HG02973 (cell line): ENCODE measurements at regions not wholly inside any gene's neighbourhood (a gene's known extent, or its start where the extent isn't known, plus 50 kb on each side); places are given as distances from the start of the nearest gene placed in this dataset.
"Not testable (repeated sequence)": the region's sequence is repeated elsewhere in the genome, so short reads cannot be mapped to it uniquely, and the experiment has no call there.

Source experiments
- ATAC-seq: cut with Tn5 transposase; IDR thresholded peaks from one replicate; pipeline ENCODE4 v1.9.1; 2021; ENCODE audit warnings: moderate library complexity; ENCODE audit not compliant: unreplicated experiment

GRCh38 chr17:65320820-65321219 lies 183.7 kb downstream of the RGS9 start:
- no peak for ATAC-seq

GRCh38 chr17:65314212-65314611 lies 177.0 kb downstream of the RGS9 start:
- ATAC-seq = no peak

DNA sequence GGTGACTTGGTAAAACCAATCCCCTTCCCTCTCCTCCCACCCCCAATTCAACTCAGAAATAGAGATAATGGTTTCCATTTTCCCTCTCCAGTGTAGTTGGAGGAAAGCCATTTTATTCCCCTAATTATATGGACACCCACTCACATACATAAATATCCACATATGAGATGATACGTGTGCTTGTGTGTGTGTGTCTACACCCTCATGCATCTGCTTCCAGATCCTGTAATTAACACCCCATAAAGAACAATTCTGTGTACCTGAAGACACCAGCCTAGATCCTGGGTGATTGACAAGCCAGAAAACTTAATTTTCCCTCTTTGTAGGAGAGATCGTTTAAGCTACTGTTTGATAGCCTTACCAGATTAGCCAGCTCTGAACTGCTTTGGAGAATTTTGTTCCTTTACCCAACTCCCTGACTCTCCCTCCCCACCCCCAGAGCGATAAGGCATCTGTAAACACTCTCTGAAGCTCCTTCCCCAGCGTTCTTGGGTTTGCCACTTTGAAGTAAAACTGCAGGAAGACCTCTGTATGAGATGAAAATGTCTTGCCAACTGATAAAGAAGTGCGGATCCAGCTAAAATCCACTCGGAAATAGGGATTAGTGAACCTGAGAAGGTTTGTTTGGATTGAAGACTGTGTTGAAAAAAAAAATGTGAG lies 175.7 kb downstream of the RGS9 start:
- ATAC-seq = no peak

GRCh38 chr17:65311261-65311660 lies 174.1 kb downstream of the RGS9 start:
- no peak for ATAC-seq

DNA sequence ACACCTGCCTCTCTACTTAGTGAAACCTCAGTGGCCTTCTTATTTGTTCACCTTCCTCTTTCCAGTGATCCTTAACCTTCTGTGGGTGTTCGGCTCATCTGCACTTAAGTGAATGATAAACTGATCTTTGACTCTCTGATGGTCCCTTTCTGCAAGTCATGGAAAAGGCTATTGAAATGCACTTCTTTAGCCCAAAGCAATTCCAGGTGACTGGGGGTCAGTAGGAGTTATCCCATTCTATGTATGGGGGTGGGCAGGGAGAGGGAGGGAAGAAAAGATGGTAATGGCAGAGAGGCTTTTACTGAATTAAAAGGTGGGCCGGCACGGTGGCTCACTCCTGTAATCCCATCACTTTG lies 170.8 kb downstream of the RGS9 start:
- ATAC-seq = no peak

DNA sequence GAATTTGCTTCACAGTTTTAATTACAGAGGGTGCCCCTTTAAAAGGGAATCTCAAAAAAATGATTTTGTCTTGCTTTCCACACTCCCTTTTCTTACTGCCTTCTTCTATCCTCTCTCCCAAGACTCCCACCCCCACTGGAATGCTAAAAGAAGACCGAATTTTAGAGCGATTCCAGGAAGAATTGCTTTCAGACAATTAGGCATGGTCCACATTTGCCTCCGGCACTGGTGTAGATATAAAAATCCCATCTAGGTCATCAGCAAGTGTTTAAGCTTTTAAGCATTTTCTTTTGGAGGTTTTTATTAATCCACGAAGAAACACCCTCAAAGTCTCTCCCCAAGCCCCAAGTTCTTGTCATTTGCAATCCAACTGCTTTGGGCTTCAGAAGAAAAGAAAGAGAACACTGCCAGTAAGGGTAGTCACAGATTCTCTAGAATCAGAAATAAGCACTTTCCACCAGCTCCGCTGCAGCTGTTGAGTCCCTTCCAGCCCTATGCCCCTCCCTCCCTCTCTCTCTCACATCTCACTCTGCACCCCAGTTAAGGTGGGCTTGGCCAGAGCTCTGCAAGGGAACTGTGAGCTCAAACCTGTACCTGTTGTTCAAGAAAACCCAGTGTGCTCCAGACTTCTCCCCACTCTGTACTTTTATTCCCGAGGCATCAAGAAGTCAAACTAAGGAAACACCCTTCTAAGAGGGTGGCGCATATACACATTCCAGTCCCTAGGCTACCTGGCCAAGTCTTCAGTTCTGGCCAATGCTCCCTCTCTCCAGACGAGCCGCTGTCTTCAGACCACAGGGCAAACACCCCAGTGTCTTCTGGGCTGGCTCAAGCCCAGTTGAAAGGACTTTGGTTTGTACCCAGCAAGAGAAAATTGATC lies 170.2 kb downstream of the RGS9 start:
- no peak for ATAC-seq

- no peak for ATAC-seq
These were observed 168.6 kb downstream of the RGS9 start for GRCh38 chr17:65305778-65306177.

DNA sequence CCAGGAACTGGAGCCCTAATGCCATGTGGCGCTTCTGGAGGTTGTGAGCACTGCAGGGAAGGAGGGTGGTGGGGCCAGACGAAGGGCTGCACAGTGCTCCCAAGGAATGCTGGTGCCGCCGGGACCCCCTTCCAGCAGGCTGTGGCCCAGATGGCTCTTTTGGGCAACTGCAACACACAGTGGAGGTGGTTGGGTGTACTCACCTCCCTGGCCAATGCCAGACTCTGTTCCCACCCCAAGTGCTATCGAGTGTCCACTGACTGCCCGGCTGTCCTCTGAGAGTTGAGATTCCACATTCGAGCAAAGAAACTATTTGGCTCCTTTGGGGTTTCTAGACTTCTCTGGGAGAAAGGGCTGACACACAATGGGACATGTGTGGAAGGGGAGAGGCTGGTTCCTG lies 167.9 kb downstream of the RGS9 start:
- ATAC-seq = no peak

GRCh38 chr17:65301882-65302281 lies 164.7 kb downstream of the RGS9 start:
- not testable (repeated sequence) for ATAC-seq

DNA sequence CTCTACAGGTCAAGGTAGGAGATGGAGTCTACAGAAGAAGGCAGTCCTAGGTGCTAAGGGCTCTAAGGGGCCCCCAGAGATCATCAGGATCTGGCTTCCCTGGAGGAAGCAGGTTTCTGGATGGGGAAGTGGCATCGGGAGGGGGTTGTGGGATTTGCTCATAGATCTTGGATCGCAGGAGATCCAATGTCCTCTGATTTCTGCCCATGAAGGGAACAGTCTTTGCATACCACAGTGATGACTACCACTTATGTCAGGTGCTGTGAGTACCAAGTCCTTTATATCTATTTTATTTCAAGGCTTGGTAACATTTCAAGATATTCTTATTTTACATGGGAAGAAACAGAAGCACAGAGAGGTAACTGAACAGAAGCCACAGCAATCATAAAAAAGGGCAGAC lies 164.0 kb downstream of the RGS9 start:
- ATAC-seq = no peak

DNA sequence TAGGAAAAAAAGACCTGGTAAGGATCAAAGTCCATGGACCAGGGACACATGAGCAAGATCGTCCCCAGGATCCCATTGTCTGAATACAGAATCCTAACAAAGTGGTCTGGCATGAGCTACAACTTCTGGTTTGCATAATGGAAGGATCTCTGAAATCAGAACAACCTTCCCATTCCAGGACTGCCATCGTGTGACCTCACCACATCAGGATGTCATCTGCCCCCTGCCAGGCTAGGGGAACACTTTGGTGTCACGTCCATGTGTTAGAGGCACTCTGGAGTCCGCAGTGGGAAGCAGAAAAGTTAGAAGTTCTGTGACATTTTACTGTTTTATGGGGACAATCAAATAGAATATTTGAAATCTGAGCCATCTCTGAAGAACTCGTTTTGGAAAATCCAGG lies 160.7 kb downstream of the RGS9 start:
- ATAC-seq = no peak

- ATAC-seq = no peak
These were observed 160.2 kb downstream of the RGS9 start for GRCh38 chr17:65297384-65297783.

GRCh38 chr17:65294181-65294719 lies 157.1 kb downstream of the RGS9 start:
- peak; percentile 59 for ATAC-seq

DNA sequence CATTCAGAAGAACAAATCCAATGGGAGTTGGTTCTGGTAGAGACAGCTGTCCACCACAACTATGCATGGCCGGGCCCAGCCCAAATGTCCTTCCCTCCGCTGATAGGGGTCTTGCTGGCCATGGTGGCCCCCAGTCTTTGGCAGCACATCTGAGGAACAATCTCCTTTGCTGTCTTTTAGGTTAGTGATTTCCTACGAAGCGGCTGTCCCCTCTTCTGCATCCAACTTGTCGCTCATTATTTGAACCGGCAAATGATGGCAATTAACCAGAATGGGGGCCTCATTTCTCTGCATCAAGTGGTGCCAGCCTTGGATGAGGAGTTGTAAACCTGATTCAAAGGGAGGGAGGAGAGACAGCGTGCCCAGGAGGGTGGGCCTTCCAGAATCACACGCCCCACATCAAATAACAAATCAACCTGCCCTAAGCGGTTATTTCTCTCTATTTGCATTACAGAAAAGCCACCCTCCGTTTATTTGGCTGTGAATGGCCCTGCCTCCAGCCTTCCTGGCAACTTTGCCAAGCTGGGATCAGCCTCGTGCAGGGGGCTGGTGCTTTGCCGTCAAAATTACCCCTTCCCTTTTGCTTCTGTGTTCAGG lies 156.5 kb downstream of the RGS9 start:
- ATAC-seq = no peak

GRCh38 chr17:65292430-65292829 lies 155.3 kb downstream of the RGS9 start:
- ATAC-seq = no peak

DNA sequence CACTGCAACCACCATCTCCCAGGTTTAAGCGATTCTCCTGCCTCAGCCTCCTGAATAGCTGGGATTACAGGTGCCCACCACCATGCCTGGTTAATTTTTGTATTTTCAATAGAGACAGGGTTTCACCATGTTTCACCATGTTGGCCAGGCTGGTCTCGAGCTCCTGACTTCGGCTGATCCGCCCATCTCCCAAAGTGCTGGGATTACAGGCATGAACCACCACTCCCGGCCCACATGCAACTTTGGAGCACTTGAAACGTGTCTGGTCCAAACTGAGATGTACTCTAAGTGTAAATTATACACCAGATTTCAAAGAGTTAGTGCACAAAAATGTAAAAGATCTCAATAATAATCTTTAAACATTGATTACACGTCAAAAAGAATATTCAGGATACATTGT lies 154.1 kb downstream of the RGS9 start:
- ATAC-seq = not testable (repeated sequence)

GRCh38 chr17:65290616-65291015 lies 153.4 kb downstream of the RGS9 start:
- ATAC-seq = no peak

DNA sequence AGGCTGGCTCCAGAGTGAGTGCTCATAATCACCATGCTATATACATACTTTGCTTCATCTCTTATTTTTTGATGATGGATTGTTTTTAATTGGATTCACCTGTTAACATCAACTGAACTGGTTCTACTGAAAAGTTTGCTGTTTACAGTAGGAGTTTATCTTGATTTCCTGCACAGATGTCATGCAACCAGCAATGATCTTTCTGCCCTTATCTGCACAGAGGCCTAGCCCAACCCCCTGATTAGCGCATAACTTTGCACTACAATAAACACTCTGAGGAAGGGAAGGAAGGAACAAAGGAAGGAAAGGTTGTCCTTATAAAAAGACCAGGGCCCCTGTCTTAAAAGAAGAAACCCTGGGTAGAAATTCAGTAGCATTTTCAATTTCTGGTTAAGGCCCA lies 152.9 kb downstream of the RGS9 start:
- ATAC-seq = no peak

- no peak for ATAC-seq
These were observed 149.9 kb downstream of the RGS9 start for GRCh38 chr17:65287040-65287439.

DNA sequence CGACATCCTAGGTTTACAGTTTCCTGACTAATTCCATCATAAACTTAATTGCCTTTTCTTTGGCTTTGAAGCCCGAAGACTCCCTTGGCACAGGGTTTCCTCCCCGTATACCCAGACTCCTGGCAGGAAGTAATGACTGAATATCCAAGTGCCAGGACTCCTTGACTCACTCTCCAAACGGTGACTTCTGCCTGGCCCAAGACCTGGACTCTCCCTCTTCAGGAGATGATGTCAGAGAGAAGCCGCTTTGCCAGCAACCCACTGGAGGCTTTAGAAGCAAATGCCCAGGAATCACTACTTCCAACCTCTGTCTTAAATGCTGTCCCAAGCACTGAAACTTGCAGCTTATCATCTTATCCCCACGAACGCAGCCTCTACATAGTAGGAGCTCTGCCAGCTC lies 146.5 kb downstream of the RGS9 start:
- ATAC-seq = no peak

GRCh38 chr17:65279456-65279855 lies 142.3 kb downstream of the RGS9 start:
- ATAC-seq = no peak

DNA sequence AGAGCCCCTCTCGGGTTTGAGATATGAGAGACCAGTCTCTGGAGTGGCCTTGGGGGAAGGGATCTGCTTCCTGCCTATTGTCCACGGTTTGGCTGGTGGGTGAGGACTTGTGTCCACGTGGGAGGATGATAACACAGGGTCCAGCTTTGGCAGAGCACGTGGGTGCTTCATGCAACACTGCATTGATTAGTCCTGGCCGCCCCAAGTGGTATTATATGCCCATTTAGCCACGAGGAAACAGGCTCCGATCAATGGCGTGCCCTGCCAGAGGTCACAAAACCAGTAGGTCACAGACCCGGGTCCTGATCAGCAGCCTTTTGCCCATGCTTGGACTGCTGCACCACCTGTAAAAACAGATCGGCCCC lies 141.6 kb downstream of the RGS9 start:
- ATAC-seq = no peak
